Caco-2 (cell line): ENCODE measurements at regions not wholly inside any gene's neighbourhood (a gene's known extent, or its start where the extent isn't known, plus 50 kb on each side); places are given as distances from the start of the nearest gene placed in this dataset.

Source experiments
- BruUV-seq: library from RNA; stranded (reverse); fragments of 400-500 nt; replicated peaks from 2 replicates; lab custom pipeline; 2021; lab: Mats Ljungman, UMichigan
- CTCF ChIA-PET: fragments of 300-600 bp; sonication (Branson Sonifier 250); formaldehyde crosslinking; loops from one replicate; lab custom pipeline; 2022; ENCODE audit warnings: antibody characterized with exemption; lab: Charles Lee
- POLR2A ChIA-PET: fragments of 300-600 bp; sonication (Branson Sonifier 250); formaldehyde crosslinking; loops from one replicate; lab custom pipeline; 2022; ENCODE audit warnings: antibody characterized with exemption; lab: Charles Lee
- DNase-seq, 2 experiments: peaks; one replicate each; pipeline versions ENCODE4 v3.0.0 to v3.0.0-alpha.2; 2020 to 2022
- H3K27me3 ChIP-seq: replicated peaks from 2 replicates; pipeline ENCODE4 v1.6.0; 2011; ENCODE audit warnings: low read length; ENCODE audit not compliant: control insufficient read depth, insufficient read depth
- H3K36me3 ChIP-seq: 2 replicates; pipeline ENCODE4 v1.5.1; 2011; ENCODE audit warnings: low read length; ENCODE audit not compliant: control insufficient read depth, insufficient read depth
- H3K4me1 ChIP-seq: fragments of 250-450 bp; sonication (Bioruptor Pico); 2 replicates; pipeline ENCODE4 v1.5.1; 2020; ENCODE audit warnings: mild to moderate bottlenecking
- H3K4me3 ChIP-seq: 2 replicates; pipeline ENCODE4 v1.5.1; 2011; ENCODE audit warnings: low read depth, mild to moderate bottlenecking, control low read depth, low read length
- H3K9me3 ChIP-seq: fragments of 250-450 bp; sonication (Bioruptor Pico); 2 replicates; pipeline ENCODE4 v1.5.1; 2020; ENCODE audit warnings: mild to moderate bottlenecking, moderate library complexity
- H3K27ac Mint-ChIP-seq: one replicate; pipeline ENCODE4 v1.8.0; 2022; ENCODE audit warnings: mixed read lengths; ENCODE audit not compliant: unreplicated experiment
- H3K27me3 Mint-ChIP-seq: one replicate; pipeline ENCODE4 v1.8.0; 2022; ENCODE audit warnings: mixed read lengths; ENCODE audit not compliant: insufficient read depth, unreplicated experiment
- H3K36me3 Mint-ChIP-seq: one replicate; pipeline ENCODE4 v1.8.0; 2022; ENCODE audit warnings: mild to moderate bottlenecking, mixed read lengths; ENCODE audit not compliant: insufficient read depth, unreplicated experiment
- H3K4me1 Mint-ChIP-seq: one replicate; pipeline ENCODE4 v1.8.0; 2022; ENCODE audit warnings: low read depth, mixed read lengths; ENCODE audit not compliant: unreplicated experiment
- H3K4me3 Mint-ChIP-seq: one replicate; pipeline ENCODE4 v1.8.0; 2022; ENCODE audit warnings: mild to moderate bottlenecking, moderate library complexity, mixed read lengths; ENCODE audit not compliant: unreplicated experiment
- H3K9me3 Mint-ChIP-seq: one replicate; pipeline ENCODE4 v1.8.0; 2022; ENCODE audit warnings: mixed read lengths; ENCODE audit not compliant: unreplicated experiment
- CTCF ChIP-seq, 2 experiments: fragments of 200-600 bp in 1 of 2; IDR thresholded peaks; 1 replicate in 1 of 2; 2 replicates in 1 of 2; pipeline versions ENCODE4 v1.5.1 to v1.8.0; 2011 to 2022; ENCODE audit warnings: antibody characterized with exemption in 1 of 2, control low read depth in 1 of 2, inconsistent platforms in 1 of 2, low read depth in 1 of 2, low read length in 1 of 2, mild to moderate bottlenecking in 1 of 2, moderate library complexity in 1 of 2; ENCODE audit not compliant: insufficient read depth in 1 of 2, severe bottlenecking in 1 of 2, unreplicated experiment in 1 of 2
- intact Hi-C: fragments of 100-400 bp; cut with micrococcal nuclease; formaldehyde crosslinking; loops from one replicate; pipeline ENCODE4 v1.10.0; 2022; ENCODE audit not compliant: unreplicated experiment

GRCh38 chr5:10832987-10833386 lies 72.0 kb upstream of the DAP start:
- CTCF ChIA-PET, result no interaction called here
- H3K27ac Mint-ChIP-seq, result no peak overlapping the region
- Histone ChIP-seq H3K4me3 (no peak overlapping the region), H3K27me3 (no peaks in the 10 kb centered on the region), H3K4me1 (peaks cover 9% of the 10 kb centered on the region; the same call in 1 of the 2 replicates), H3K9me3 (no peaks in the 10 kb centered on the region), H3K36me3 (no peaks in the 10 kb centered on the region)
- no peaks in the 10 kb centered on the region for H3K9me3 Mint-ChIP-seq
- H3K27me3 Mint-ChIP-seq, result no peaks in the 10 kb centered on the region
- H3K4me3 Mint-ChIP-seq, result peak overlapping the region; percentile 29
- POLR2A ChIA-PET, result no interaction called here
- DNase-seq, result peak; percentile 59 to 65
- peaks cover 6% of the 10 kb centered on the region for H3K36me3 Mint-ChIP-seq
- no TSS peak for BruUV-seq
- H3K4me1 Mint-ChIP-seq, result peaks cover 29% of the 10 kb centered on the region
- intact Hi-C loops, result loop anchor here (5.0 kb wide), 1 partner anchor 71 kb away; the partner anchor contains the start of gene DAP
- no peak for TF ChIP-seq CTCF (IDR thresholded peaks at IDR 0.05; ENCODE audit: insufficient read depth in 1 of 2, low read depth in 1 of 2, low read length in 1 of 2, severe bottlenecking in 1 of 2, unreplicated experiment in 1 of 2)

GRCh38 chr5:10832421-10832820 lies 71.4 kb upstream of the DAP start:
- peaks cover 9% of the 10 kb centered on the region; the same call in 1 of the 2 replicates for H3K4me1 ChIP-seq
- Mint-ChIP-seq H3K9me3 (no peaks in the 10 kb centered on the region), H3K4me3 (no peak overlapping the region), H3K27ac (no peak overlapping the region), H3K36me3 (peaks cover 6% of the 10 kb centered on the region), H3K27me3 (no peaks in the 10 kb centered on the region), H3K4me1 (peaks cover 29% of the 10 kb centered on the region)
- TF ChIP-seq CTCF (IDR thresholded peaks at IDR 0.05; ENCODE audit: insufficient read depth in 1 of 2, low read depth in 1 of 2, low read length in 1 of 2, severe bottlenecking in 1 of 2, unreplicated experiment in 1 of 2), result no peak
- CTCF ChIA-PET, result no interaction called here
- H3K36me3 ChIP-seq, result no peaks in the 10 kb centered on the region
- POLR2A ChIA-PET, result no interaction called here
- no peak overlapping the region for H3K4me3 ChIP-seq
- H3K27me3 ChIP-seq, result no peaks in the 10 kb centered on the region
- no TSS peak for BruUV-seq
- no peak for DNase-seq
- intact Hi-C loops, result loop anchor here (5.0 kb wide), 1 partner anchor 70 kb away; the partner anchor contains the start of gene DAP
- no peaks in the 10 kb centered on the region for H3K9me3 ChIP-seq

- peaks cover 29% of the 10 kb centered on the region for H3K4me1 Mint-ChIP-seq
- H3K9me3 Mint-ChIP-seq, result no peaks in the 10 kb centered on the region
- BruUV-seq, result no TSS peak
- ChIA-PET CTCF (interaction anchor here (0.6 kb wide), 1 partner anchor 692 kb away, joined by 3 read pairs; no protein-coding TSS in a partner anchor), POLR2A (no interaction called here)
- H3K27me3 Mint-ChIP-seq, result no peaks in the 10 kb centered on the region
- Histone ChIP-seq H3K4me1 (peaks cover 9% of the 10 kb centered on the region; the same call in 1 of the 2 replicates), H3K27me3 (no peaks in the 10 kb centered on the region), H3K9me3 (no peaks in the 10 kb centered on the region), H3K4me3 (no peak overlapping the region), H3K36me3 (no peaks in the 10 kb centered on the region)
- H3K27ac Mint-ChIP-seq, result no peak overlapping the region
- DNase-seq, result no peak
- peaks cover 6% of the 10 kb centered on the region for H3K36me3 Mint-ChIP-seq
- TF ChIP-seq CTCF (IDR thresholded peaks at IDR 0.05; ENCODE audit: insufficient read depth in 1 of 2, low read depth in 1 of 2, low read length in 1 of 2, severe bottlenecking in 1 of 2, unreplicated experiment in 1 of 2), result no peak
- intact Hi-C loops, result loop anchor here (5.0 kb wide), 1 partner anchor 69 kb away; the partner anchor contains the start of gene DAP
- no peak overlapping the region for H3K4me3 Mint-ChIP-seq
These were observed 70.4 kb upstream of the DAP start for GRCh38 chr5:10831419-10831818.
